ENCODE measurements at regions not wholly inside any gene's neighbourhood (a gene's known extent, or its start where the extent isn't known, plus 50 kb on each side); places are given as distances from the start of the nearest gene placed in this dataset.

DNA sequence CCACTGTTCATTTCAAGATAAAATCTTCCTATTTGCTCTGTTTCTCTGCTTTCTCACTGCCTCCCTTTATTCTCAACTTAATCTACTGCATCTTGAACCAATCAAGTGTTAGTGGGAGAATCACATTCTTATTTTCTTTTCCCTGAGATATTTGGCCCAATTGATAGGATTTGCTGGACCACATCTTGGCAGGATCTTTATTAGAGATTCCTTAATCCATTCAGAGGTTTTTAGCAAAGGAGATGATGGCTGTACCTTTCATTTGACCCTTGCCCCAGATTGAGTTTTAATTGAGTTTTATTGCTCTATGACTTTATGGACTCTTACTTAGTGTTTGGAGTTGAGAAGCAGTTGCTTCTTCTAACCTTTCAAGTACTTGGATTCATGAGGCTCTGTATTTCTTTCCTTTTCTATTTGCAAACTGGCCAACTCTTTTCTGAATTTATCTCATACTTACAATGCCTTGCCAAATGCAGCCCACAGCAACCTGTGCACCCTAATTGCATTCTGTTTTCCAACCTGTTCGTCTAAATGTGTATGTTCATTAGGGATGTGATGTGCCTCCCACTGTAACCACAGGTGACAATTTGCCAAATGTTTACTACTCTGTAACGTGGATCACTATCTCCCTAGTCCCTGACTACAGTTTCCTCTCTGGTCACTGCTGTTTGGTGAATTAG is 274.8 kb upstream of the KAZN start:
- Histone ChIP-seq H3K27ac (ENCODE audit: low read depth, low read length) (no peak overlapping the region), H3K36me3 (ENCODE audit: control insufficient read depth in 5 of 5, insufficient read depth in 5 of 5, low read length in 5 of 5) (no peaks in the 10 kb centered on the region), H3K4me1 (ENCODE audit: control insufficient read depth in 5 of 5, insufficient read depth in 5 of 5, low read length in 5 of 5) (peaks cover 0 to 3% (median 0%) of the 10 kb centered on the region in 5 donors), H3K9me3 (ENCODE audit: control insufficient read depth in 5 of 5, low read length in 5 of 5) (no peaks in the 10 kb centered on the region), H3K9ac (ENCODE audit: low read length in 5 of 5) (no peak overlapping the region), H3K27me3 (ENCODE audit: control insufficient read depth in 5 of 5, insufficient read depth in 4 of 5, low read length in 5 of 5) (no peaks in the 10 kb centered on the region), H3K4me3 (ENCODE audit: low read depth in 1 of 5, low read length in 5 of 5) (no peak overlapping the region)

DNA sequence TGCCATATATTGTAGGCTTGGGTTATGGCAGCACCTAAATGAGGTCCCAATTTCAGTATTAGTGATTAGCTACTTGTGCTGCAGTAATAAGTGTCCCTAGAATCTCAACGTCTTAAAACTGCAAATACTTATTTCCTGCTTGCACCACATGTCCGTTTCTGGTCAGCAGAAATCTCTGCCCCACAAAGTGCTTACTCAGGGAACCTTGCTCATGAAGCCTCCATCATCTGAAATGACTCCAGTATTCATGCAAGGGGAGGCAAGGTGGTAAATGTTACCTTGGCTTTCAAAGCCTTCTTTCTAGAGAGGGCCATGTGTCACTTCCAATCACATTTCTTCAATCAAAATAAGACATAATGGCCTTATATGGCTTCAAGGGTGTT is 274.2 kb upstream of the KAZN start:
- peaks cover 0 to 3% (median 0%) of the 10 kb centered on the region in 5 donors for H3K4me1 ChIP-seq (ENCODE audit: control insufficient read depth in 5 of 5, insufficient read depth in 5 of 5, low read length in 5 of 5)
- H3K27me3 ChIP-seq (ENCODE audit: control insufficient read depth in 5 of 5, insufficient read depth in 4 of 5, low read length in 5 of 5): no peaks in the 10 kb centered on the region
- no peak overlapping the region for H3K27ac ChIP-seq (ENCODE audit: low read depth, low read length)
- H3K9me3 ChIP-seq (ENCODE audit: control insufficient read depth in 5 of 5, low read length in 5 of 5): no peaks in the 10 kb centered on the region
- no peaks in the 10 kb centered on the region for H3K36me3 ChIP-seq (ENCODE audit: control insufficient read depth in 5 of 5, insufficient read depth in 5 of 5, low read length in 5 of 5)
- no peak overlapping the region for H3K4me3 ChIP-seq (ENCODE audit: low read depth in 1 of 5, low read length in 5 of 5)
- no peak overlapping the region for H3K9ac ChIP-seq (ENCODE audit: low read length in 5 of 5)

DNA sequence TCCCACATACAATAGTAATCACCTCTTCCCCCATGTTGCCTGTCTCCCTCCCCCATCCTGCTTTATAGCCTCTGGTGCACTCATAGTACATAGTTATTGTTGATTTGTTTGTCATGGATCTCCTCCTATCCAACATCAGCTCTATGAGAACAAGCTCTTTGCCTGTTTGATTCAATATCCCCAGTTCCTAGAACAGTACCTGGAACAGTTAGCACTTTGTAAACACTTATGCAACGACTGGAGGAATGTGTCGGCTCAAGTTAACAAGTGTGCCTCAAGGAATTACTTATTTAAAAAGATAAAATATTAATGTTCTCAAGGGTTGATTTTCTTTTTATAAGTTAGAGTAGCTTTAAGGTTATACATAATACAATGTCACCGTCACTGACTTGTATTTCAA is 271.6 kb upstream of the KAZN start:
- Histone ChIP-seq H3K36me3 (ENCODE audit: control insufficient read depth in 5 of 5, insufficient read depth in 5 of 5, low read length in 5 of 5) (no peaks in the 10 kb centered on the region), H3K4me1 (ENCODE audit: control insufficient read depth in 5 of 5, insufficient read depth in 5 of 5, low read length in 5 of 5) (peaks cover 0 to 3% (median 0%) of the 10 kb centered on the region in 5 donors), H3K9me3 (ENCODE audit: control insufficient read depth in 5 of 5, low read length in 5 of 5) (peaks cover 3 to 12% (median 6%) of the 10 kb centered on the region in 5 donors), H3K9ac (ENCODE audit: low read length in 5 of 5) (no peak overlapping the region), H3K4me3 (ENCODE audit: low read depth in 1 of 5, low read length in 5 of 5) (no peak overlapping the region), H3K27ac (ENCODE audit: low read depth, low read length) (no peak overlapping the region), H3K27me3 (ENCODE audit: control insufficient read depth in 5 of 5, insufficient read depth in 4 of 5, low read length in 5 of 5) (no peaks in the 10 kb centered on the region)

DNA sequence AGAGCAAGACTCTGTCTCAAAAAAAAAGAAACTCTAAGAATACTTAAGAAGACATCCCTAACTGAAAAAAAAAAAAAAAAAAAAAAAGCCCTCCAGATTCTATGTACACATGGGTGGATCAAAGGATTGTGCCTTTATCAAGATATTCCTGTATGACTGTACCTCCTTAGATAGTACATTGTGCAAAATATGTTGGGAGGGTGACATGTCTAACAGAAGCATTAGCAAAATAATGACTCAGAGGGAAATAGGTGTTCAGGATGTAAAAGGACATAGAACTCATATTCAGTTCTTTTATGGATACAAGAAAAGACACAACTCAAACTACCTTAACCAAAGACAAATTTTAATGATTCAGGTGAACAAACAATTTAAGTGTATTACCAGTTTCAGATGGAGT is 269.8 kb upstream of the KAZN start:
- Histone ChIP-seq H3K9ac (ENCODE audit: low read length in 5 of 5) (no peak overlapping the region), H3K9me3 (ENCODE audit: control insufficient read depth in 5 of 5, low read length in 5 of 5) (peaks cover 3 to 12% (median 6%) of the 10 kb centered on the region in 5 donors), H3K4me1 (ENCODE audit: control insufficient read depth in 5 of 5, insufficient read depth in 5 of 5, low read length in 5 of 5) (peaks cover 0 to 3% (median 0%) of the 10 kb centered on the region in 5 donors), H3K27ac (ENCODE audit: low read depth, low read length) (no peak overlapping the region), H3K36me3 (ENCODE audit: control insufficient read depth in 5 of 5, insufficient read depth in 5 of 5, low read length in 5 of 5) (no peaks in the 10 kb centered on the region), H3K27me3 (ENCODE audit: control insufficient read depth in 5 of 5, insufficient read depth in 4 of 5, low read length in 5 of 5) (no peaks in the 10 kb centered on the region), H3K4me3 (ENCODE audit: low read depth in 1 of 5, low read length in 5 of 5) (no peak overlapping the region)

DNA sequence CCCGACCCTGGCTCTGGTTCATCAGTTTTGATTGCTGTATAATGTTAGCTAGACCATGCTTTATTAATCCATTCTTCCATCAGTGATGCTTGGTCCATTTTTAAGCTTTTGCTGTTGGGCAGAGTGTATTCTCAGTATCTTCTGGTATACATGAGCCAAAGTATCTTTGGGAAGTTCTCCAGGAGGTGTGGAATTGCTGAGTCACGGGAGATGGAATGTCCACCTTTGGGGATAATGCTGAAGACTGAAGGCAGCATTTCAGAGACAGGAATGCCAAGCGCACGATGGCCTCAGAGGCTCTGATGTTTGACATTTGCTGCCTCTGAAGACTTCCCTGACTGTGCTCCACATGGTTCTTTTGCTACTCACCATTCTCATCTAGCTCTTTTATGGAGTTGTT is 266.3 kb upstream of the KAZN start:
- H3K4me1 ChIP-seq (ENCODE audit: control insufficient read depth in 5 of 5, insufficient read depth in 5 of 5, low read length in 5 of 5): peaks cover 0 to 3% (median 0%) of the 10 kb centered on the region in 5 donors
- no peak overlapping the region for H3K27ac ChIP-seq (ENCODE audit: low read depth, low read length)
- H3K36me3 ChIP-seq (ENCODE audit: control insufficient read depth in 5 of 5, insufficient read depth in 5 of 5, low read length in 5 of 5): no peaks in the 10 kb centered on the region
- peaks cover 3 to 12% (median 8%) of the 10 kb centered on the region in 5 donors for H3K9me3 ChIP-seq (ENCODE audit: control insufficient read depth in 5 of 5, low read length in 5 of 5)
- H3K4me3 ChIP-seq (ENCODE audit: low read depth in 1 of 5, low read length in 5 of 5): no peak overlapping the region
- no peak overlapping the region for H3K9ac ChIP-seq (ENCODE audit: low read length in 5 of 5)
- no peaks in the 10 kb centered on the region for H3K27me3 ChIP-seq (ENCODE audit: control insufficient read depth in 5 of 5, insufficient read depth in 4 of 5, low read length in 5 of 5)

DNA sequence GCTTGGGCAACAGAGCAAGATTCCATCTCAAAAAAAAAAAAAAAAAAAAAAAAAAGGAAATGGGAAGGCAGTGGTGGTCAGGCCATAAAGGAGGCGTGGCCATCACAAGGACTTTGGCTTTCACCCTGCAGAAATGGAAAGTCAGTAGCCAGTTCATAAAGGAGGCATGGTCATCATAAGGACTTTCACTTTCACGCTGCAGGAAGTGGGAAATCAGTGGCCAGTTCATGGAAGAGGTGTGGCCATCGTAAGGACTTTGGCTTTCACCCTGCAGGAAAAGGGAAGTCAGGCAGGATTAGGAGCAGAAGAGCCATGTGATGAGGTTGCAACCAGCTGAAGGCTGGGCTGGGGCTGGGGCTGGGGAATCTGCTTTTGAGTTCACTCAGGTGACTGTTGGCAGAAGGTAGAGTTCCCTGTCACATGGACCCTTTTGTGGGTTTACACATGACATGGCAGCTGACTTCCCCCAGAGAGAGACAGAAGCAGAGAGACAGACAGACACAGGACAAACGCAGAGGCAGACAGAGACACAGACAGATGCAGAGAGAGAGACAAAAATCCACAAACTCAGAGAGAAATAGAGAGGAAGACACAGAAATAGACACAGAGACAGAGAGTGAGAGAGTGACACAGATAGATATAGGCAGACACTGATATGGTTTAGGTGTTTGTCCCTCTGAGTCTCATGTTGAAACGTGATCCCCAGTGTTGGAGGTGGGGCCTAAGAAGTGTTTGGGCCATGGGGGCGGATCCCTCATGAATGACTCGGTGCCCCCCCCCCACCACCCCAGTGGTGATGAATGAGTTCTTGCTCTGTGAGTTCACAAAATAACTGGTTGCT is 263.9 kb upstream of the KAZN start:
- H3K36me3 ChIP-seq (ENCODE audit: control insufficient read depth in 5 of 5, insufficient read depth in 5 of 5, low read length in 5 of 5): no peaks in the 10 kb centered on the region
- H3K27me3 ChIP-seq (ENCODE audit: control insufficient read depth in 5 of 5, insufficient read depth in 4 of 5, low read length in 5 of 5): no peaks in the 10 kb centered on the region
- H3K4me3 ChIP-seq (ENCODE audit: low read depth in 1 of 5, low read length in 5 of 5): no peak overlapping the region
- peaks cover 3 to 12% (median 8%) of the 10 kb centered on the region in 5 donors for H3K9me3 ChIP-seq (ENCODE audit: control insufficient read depth in 5 of 5, low read length in 5 of 5)
- H3K27ac ChIP-seq (ENCODE audit: low read depth, low read length): no peak overlapping the region
- H3K4me1 ChIP-seq (ENCODE audit: control insufficient read depth in 5 of 5, insufficient read depth in 5 of 5, low read length in 5 of 5): peaks cover 0 to 3% (median 0%) of the 10 kb centered on the region in 5 donors
- no peak overlapping the region for H3K9ac ChIP-seq (ENCODE audit: low read length in 5 of 5)

DNA sequence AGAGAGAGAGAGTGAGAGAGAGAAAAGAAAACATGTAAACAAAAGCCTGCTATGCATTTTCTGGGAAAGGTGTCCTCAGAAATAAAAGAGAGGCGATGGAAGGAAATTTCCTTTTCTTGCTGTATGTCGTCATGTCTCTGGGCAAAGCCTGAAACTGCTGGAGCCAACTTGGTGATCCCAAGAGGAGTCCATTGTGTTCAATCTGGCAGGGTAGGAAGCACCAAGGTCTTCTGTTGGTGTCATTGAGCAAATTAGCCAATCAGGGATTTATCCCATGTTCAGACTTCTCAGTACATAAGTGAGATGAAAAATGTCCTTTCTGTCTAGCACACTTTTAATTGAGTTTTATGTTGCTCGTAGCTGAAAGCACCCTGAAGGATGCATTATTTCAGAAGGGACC is 260.0 kb upstream of the KAZN start:
- no peaks in the 10 kb centered on the region for H3K36me3 ChIP-seq (ENCODE audit: control insufficient read depth in 5 of 5, insufficient read depth in 5 of 5, low read length in 5 of 5)
- no peak overlapping the region for H3K27ac ChIP-seq (ENCODE audit: low read depth, low read length)
- H3K4me3 ChIP-seq (ENCODE audit: low read depth in 1 of 5, low read length in 5 of 5): no peak overlapping the region
- peaks cover 0 to 4% (median 0%) of the 10 kb centered on the region in 5 donors for H3K9me3 ChIP-seq (ENCODE audit: control insufficient read depth in 5 of 5, low read length in 5 of 5)
- H3K4me1 ChIP-seq (ENCODE audit: control insufficient read depth in 5 of 5, insufficient read depth in 5 of 5, low read length in 5 of 5): peaks cover 0 to 3% (median 0%) of the 10 kb centered on the region in 5 donors
- H3K9ac ChIP-seq (ENCODE audit: low read length in 5 of 5): no peak overlapping the region
- peaks cover 0 to 4% (median 0%) of the 10 kb centered on the region in 5 donors for H3K27me3 ChIP-seq (ENCODE audit: control insufficient read depth in 5 of 5, insufficient read depth in 4 of 5, low read length in 5 of 5)

DNA sequence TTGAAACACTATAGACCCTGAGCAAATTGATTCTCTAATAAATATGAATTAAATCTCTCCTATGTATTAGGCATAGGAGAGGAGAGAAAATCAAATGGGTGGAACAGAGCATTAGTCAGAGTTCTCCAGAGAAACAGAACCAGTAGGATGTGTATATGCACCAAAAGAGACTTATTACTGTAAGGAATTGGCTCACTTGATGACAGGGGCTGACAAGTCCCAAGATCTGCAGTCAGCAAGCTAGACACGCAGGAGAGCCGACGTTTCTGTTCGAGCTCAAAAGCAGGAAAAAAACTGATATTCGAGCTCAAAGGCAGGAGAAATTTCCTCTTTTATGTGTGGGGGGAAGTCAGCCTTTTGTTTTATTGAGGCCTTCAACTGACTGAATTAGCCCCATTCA is 259.2 kb upstream of the KAZN start:
- Histone ChIP-seq H3K27me3 (ENCODE audit: control insufficient read depth in 5 of 5, insufficient read depth in 4 of 5, low read length in 5 of 5) (peaks cover 0 to 4% (median 0%) of the 10 kb centered on the region in 5 donors), H3K4me3 (ENCODE audit: low read depth in 1 of 5, low read length in 5 of 5) (no peak overlapping the region), H3K9ac (ENCODE audit: low read length in 5 of 5) (no peak overlapping the region), H3K27ac (ENCODE audit: low read depth, low read length) (no peak overlapping the region), H3K36me3 (ENCODE audit: control insufficient read depth in 5 of 5, insufficient read depth in 5 of 5, low read length in 5 of 5) (no peaks in the 10 kb centered on the region), H3K9me3 (ENCODE audit: control insufficient read depth in 5 of 5, low read length in 5 of 5) (peaks cover 0 to 4% (median 0%) of the 10 kb centered on the region in 5 donors), H3K4me1 (ENCODE audit: control insufficient read depth in 5 of 5, insufficient read depth in 5 of 5, low read length in 5 of 5) (peaks cover 0 to 3% (median 0%) of the 10 kb centered on the region in 5 donors)

DNA sequence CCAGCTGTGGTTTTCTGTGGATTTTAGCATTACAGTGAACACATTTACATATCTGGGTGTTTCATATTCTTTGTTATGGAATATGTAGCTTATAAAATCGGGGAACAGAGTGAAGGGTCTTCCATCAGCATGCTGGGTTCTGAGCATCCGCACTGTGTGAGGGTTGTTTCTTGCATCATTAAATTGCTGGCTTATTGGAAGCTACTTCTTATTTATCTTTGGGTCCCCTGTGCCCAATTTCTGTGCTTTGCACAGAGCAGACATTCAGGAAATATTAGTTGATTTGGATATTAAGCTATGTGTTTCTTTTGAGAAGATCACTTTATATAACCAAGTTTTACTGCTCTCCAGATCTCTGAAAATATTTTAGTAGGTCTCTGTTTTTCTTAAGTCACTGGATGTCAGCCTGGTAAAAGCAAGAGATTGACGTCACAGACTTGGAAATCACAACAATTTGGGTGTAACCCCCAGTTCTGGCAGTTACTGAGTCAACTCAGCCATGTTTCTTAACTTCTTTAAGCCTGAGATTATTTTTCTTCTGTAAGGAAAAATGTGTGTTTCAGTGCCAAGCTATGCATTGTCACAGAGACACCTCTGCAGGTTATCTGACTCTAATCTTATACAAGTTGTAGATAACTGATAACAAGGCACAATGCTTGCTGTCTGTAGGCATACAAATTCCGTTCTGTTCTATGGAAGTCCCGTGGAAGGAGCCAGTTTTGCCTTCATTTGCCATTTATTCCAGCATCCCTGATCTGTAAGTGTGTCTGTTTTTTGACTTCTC is 258.3 kb upstream of the KAZN start:
- peaks cover 0 to 4% (median 0%) of the 10 kb centered on the region in 5 donors for H3K27me3 ChIP-seq (ENCODE audit: control insufficient read depth in 5 of 5, insufficient read depth in 4 of 5, low read length in 5 of 5)
- H3K36me3 ChIP-seq (ENCODE audit: control insufficient read depth in 5 of 5, insufficient read depth in 5 of 5, low read length in 5 of 5): no peaks in the 10 kb centered on the region
- H3K4me3 ChIP-seq (ENCODE audit: low read depth in 1 of 5, low read length in 5 of 5): no peak overlapping the region
- H3K9ac ChIP-seq (ENCODE audit: low read length in 5 of 5): no peak overlapping the region
- H3K27ac ChIP-seq (ENCODE audit: low read depth, low read length): no peak overlapping the region
- H3K9me3 ChIP-seq (ENCODE audit: control insufficient read depth in 5 of 5, low read length in 5 of 5): peaks cover 0 to 4% (median 0%) of the 10 kb centered on the region in 5 donors
- H3K4me1 ChIP-seq (ENCODE audit: control insufficient read depth in 5 of 5, insufficient read depth in 5 of 5, low read length in 5 of 5): no peaks in the 10 kb centered on the region
